ENCODE measurements at regions not wholly inside any gene's neighbourhood (a gene's known extent, or its start where the extent isn't known, plus 50 kb on each side); places are given as distances from the start of the nearest gene placed in this dataset.

- DNase-seq (ENCODE audit: low spot score): no peak
- no peak for TF ChIP-seq CTCF (IDR thresholded peaks at IDR 0.05; ENCODE audit: extremely low read depth, insufficient read depth, missing control alignments)
- in situ Hi-C loops (cut with MboI; ENCODE audit: low pct_unique_long_range_greater_than_20kb, low sequenced_read_pairs, unreplicated experiment): no loop called here
Measured at GRCh38 chr2:67651565-67651964, 254.4 kb downstream of the ETAA1 start.

GRCh38 chr2:67652679-67653078 is 255.5 kb downstream of the ETAA1 start:
- TF ChIP-seq CTCF (IDR thresholded peaks at IDR 0.05; ENCODE audit: extremely low read depth, insufficient read depth, missing control alignments): no peak
- peak; percentile 17 for DNase-seq (ENCODE audit: low spot score)
- in situ Hi-C loops (cut with MboI; ENCODE audit: low pct_unique_long_range_greater_than_20kb, low sequenced_read_pairs, unreplicated experiment): no loop called here

GRCh38 chr2:67656875-67657274 is 259.7 kb downstream of the ETAA1 start:
- in situ Hi-C loops (cut with MboI; ENCODE audit: low pct_unique_long_range_greater_than_20kb, low sequenced_read_pairs, unreplicated experiment): no loop called here
- TF ChIP-seq CTCF (IDR thresholded peaks at IDR 0.05; ENCODE audit: extremely low read depth, insufficient read depth, missing control alignments): no peak
- DNase-seq (ENCODE audit: low spot score): no peak

- in situ Hi-C loops (cut with MboI; ENCODE audit: low pct_unique_long_range_greater_than_20kb, low sequenced_read_pairs, unreplicated experiment): no loop called here
- TF ChIP-seq CTCF (IDR thresholded peaks at IDR 0.05; ENCODE audit: extremely low read depth, insufficient read depth, missing control alignments): no peak
- no peak for DNase-seq (ENCODE audit: low spot score)
Measured at GRCh38 chr2:67658820-67659219, 261.7 kb downstream of the ETAA1 start.

GRCh38 chr2:67660015-67660602 is 263.0 kb downstream of the ETAA1 start:
- in situ Hi-C loops (cut with MboI; ENCODE audit: low pct_unique_long_range_greater_than_20kb, low sequenced_read_pairs, unreplicated experiment): no loop called here
- no peak for TF ChIP-seq CTCF (IDR thresholded peaks at IDR 0.05; ENCODE audit: extremely low read depth, insufficient read depth, missing control alignments)
- DNase-seq (ENCODE audit: low spot score): no peak

GRCh38 chr2:67660871-67661270 is 263.7 kb downstream of the ETAA1 start:
- in situ Hi-C loops (cut with MboI; ENCODE audit: low pct_unique_long_range_greater_than_20kb, low sequenced_read_pairs, unreplicated experiment): no loop called here
- no peak for DNase-seq (ENCODE audit: low spot score)
- no peak for TF ChIP-seq CTCF (IDR thresholded peaks at IDR 0.05; ENCODE audit: extremely low read depth, insufficient read depth, missing control alignments)

- DNase-seq (ENCODE audit: low spot score): no peak
- in situ Hi-C loops (cut with MboI; ENCODE audit: low pct_unique_long_range_greater_than_20kb, low sequenced_read_pairs, unreplicated experiment): no loop called here
- TF ChIP-seq CTCF (IDR thresholded peaks at IDR 0.05; ENCODE audit: extremely low read depth, insufficient read depth, missing control alignments): no peak
Measured at GRCh38 chr2:67662222-67662621, 265.1 kb downstream of the ETAA1 start.
